GM12878 (cell line): ENCODE measurements at regions not wholly inside any gene's neighbourhood (a gene's known extent, or its start where the extent isn't known, plus 50 kb on each side); places are given as distances from the start of the nearest gene placed in this dataset.

Source experiments
- ATAC-seq: fragments of 200-7000 bp; cut with Tn5 transposase; 3 replicates; pipeline ENCODE4 v1.9.1; 2020; ENCODE audit warnings: mild to moderate bottlenecking, moderate library complexity
- BruUV-seq: library from RNA; stranded (reverse); fragments of 400-500 nt; replicated peaks from 2 replicates; lab custom pipeline; 2021; lab: Mats Ljungman, UMichigan
- CTCF ChIA-PET: fragments of 300-600 bp; sonication (Branson Sonifier 250); formaldehyde crosslinking; extraction: SDS; loops from one replicate; lab custom pipeline; 2021; ENCODE audit warnings: inconsistent platforms; lab: Yijun Ruan, JAX
- POLR2A ChIA-PET: fragments of 350-600 bp; formaldehyde crosslinking; extraction: SDS; loops from one replicate; lab custom pipeline; 2021; ENCODE audit warnings: inconsistent platforms; lab: Charles Lee
- RAD21 ChIA-PET: fragments of 300-600 bp; sonication (Branson Sonifier 250); formaldehyde crosslinking; loops from one replicate; lab custom pipeline; 2023; ENCODE audit warnings: antibody characterized with exemption; ENCODE audit not compliant: unreplicated experiment; lab: Charles Lee
- SMC1A ChIA-PET: fragments of 300-600 bp; sonication (Branson Sonifier 250); formaldehyde crosslinking; loops from one replicate; lab custom pipeline; 2023; ENCODE audit not compliant: unreplicated experiment, uncharacterized antibody; lab: Charles Lee
- DNase-seq: peaks from one replicate; pipeline ENCODE4 v3.0.0-alpha.2; 2011; ENCODE audit warnings: low read depth, low spot score
- FAIRE-seq: peaks from 3 replicates; lab custom pipeline; 2011; peaks lifted over from hg19 to GRCh38; lab: Jason Lieb, UNC
- H2AFZ ChIP-seq: 2 replicates; pipeline ENCODE4 v1.6.0; 2011; ENCODE audit warnings: low read depth, low read length, control low read depth; ENCODE audit not compliant: control insufficient read depth
- H3K27ac ChIP-seq: 2 replicates; pipeline ENCODE4 v1.5.1; 2011; ENCODE audit warnings: control low read depth; ENCODE audit not compliant: control insufficient read depth, insufficient read depth
- H3K27me3 ChIP-seq, 2 experiments: replicated peaks in 1 of 2; 2 replicates each; pipeline versions ENCODE4 v1.6.0 to v1.6.1; 2011; ENCODE audit warnings: low read length in 1 of 2; ENCODE audit not compliant: control insufficient read depth in 2 of 2, insufficient read depth in 2 of 2
- H3K36me3 ChIP-seq, 2 experiments: 2 replicates each; pipeline ENCODE4 v1.5.1; 2011; ENCODE audit warnings: low read length in 1 of 2; ENCODE audit not compliant: control insufficient read depth in 2 of 2, insufficient read depth in 2 of 2
- H3K4me1 ChIP-seq: 2 replicates; pipeline ENCODE4 v1.6.1; 2011; ENCODE audit warnings: mild to moderate bottlenecking, low read length, moderate library complexity, mixed read lengths; ENCODE audit not compliant: control insufficient read depth, insufficient read depth
- H3K4me2 ChIP-seq: 2 replicates; pipeline ENCODE4 v1.6.0; 2011; ENCODE audit warnings: control low read depth; ENCODE audit not compliant: control insufficient read depth, insufficient read depth
- H3K4me3 ChIP-seq: fragments of 200-600 bp; sonication (generic); 2 replicates; pipeline ENCODE4 v1.5.1; 2016
- H3K79me2 ChIP-seq: 2 replicates; pipeline ENCODE4 v1.6.0; 2011; ENCODE audit warnings: low read length; ENCODE audit not compliant: control insufficient read depth, insufficient read depth
- H3K9ac ChIP-seq: 2 replicates; pipeline ENCODE4 v1.8.0; 2011; ENCODE audit warnings: low read length, control low read depth, mixed read lengths; ENCODE audit not compliant: control insufficient read depth, insufficient read depth
- H3K9me3 ChIP-seq: replicated peaks from 3 replicates; pipeline ENCODE4 v1.5.1; 2011; ENCODE audit warnings: mild to moderate bottlenecking, low read length; ENCODE audit not compliant: control insufficient read depth, insufficient read depth
- H4K20me1 ChIP-seq: 2 replicates; pipeline ENCODE4 v1.6.0; 2011; ENCODE audit not compliant: control insufficient read depth, insufficient read depth
- CHD4 ChIP-seq: fragments of 200-600 bp; sonication (generic); IDR thresholded peaks from 2 replicates; pipeline ENCODE4 v1.6.1; 2016; ENCODE audit warnings: mild to moderate bottlenecking
- CTCF ChIP-seq, 3 experiments: IDR thresholded peaks in 2 of 3; conservative IDR thresholded peaks in 1 of 3; 2 replicates each; pipeline ENCODE4 v1.5.1; 2011; ENCODE audit warnings: low read depth in 3 of 3, low read length in 3 of 3, mild to moderate bottlenecking in 3 of 3, control low read depth in 2 of 3, moderate library complexity in 2 of 3, inconsistent platforms in 1 of 3, mixed read lengths in 1 of 3; ENCODE audit not compliant: control insufficient read depth in 2 of 3, insufficient read depth in 1 of 3; ENCODE audit errors: extremely low read depth in 1 of 3
- ELK1 ChIP-seq: IDR thresholded peaks from 2 replicates; pipeline ENCODE4 v1.6.1; 2012; ENCODE audit warnings: low read depth, low read length, improper control_type of control experiment
- GABPA ChIP-seq: IDR thresholded peaks from 2 replicates; pipeline ENCODE4 v1.6.1; 2014; ENCODE audit warnings: antibody characterized with exemption, low read depth, mild to moderate bottlenecking, inconsistent platforms
- MYB ChIP-seq: fragments of 150-350 bp; IDR thresholded peaks from 2 replicates; pipeline ENCODE4 v1.6.1; 2014; ENCODE audit warnings: mild to moderate bottlenecking, low read depth, low read length, borderline replicate concordance
- NBN ChIP-seq: fragments of 450-650 bp; IDR thresholded peaks from 2 replicates; pipeline ENCODE4 v1.6.1; 2016
- RAD21 ChIP-seq: IDR thresholded peaks from 2 replicates; pipeline ENCODE4 v1.6.1; 2011; ENCODE audit warnings: mild to moderate bottlenecking, low read depth, low read length, moderate library complexity; ENCODE audit not compliant: insufficient read depth
- RELA ChIP-seq: fragments of 450-650 bp; IDR thresholded peaks from 2 replicates; pipeline ENCODE4 v1.8.0; 2014; ENCODE audit warnings: borderline replicate concordance; ENCODE audit not compliant: partially characterized antibody
- ZNF217 ChIP-seq: fragments of 450-650 bp; IDR thresholded peaks from 2 replicates; pipeline ENCODE4 v1.6.1; 2017; ENCODE audit warnings: antibody characterized with exemption, mild to moderate bottlenecking
- WGBS: methylation state at CpG from one replicate; pipeline ENCODE4 v1.1.6; 2016; ENCODE audit warnings: low lambda C conversion rate; ENCODE audit not compliant: insufficient replicate concordance, insufficient coverage; ENCODE audit errors: missing lambda C conversion rate; 5-methylcytosine and 5-hydroxymethylcytosine counted together
- in situ Hi-C: fragments of 300-500 bp; cut with MboI; formaldehyde crosslinking; loops from 9 replicates; pipeline ENCODE4 v1.14.3; 2018; ENCODE audit warnings: mixed read lengths
- intact Hi-C: fragments of 100-400 bp; cut with micrococcal nuclease; formaldehyde crosslinking; loops from one replicate; pipeline ENCODE4 v1.14.2; 2022; ENCODE audit not compliant: unreplicated experiment
- TF ChIP-seq, protein P1 (sequence below): fragments of 450-650 bp; IDR thresholded peaks from 2 replicates; pipeline ENCODE4 v1.6.1; 2016; ENCODE audit warnings: mild to moderate bottlenecking

DNA sequence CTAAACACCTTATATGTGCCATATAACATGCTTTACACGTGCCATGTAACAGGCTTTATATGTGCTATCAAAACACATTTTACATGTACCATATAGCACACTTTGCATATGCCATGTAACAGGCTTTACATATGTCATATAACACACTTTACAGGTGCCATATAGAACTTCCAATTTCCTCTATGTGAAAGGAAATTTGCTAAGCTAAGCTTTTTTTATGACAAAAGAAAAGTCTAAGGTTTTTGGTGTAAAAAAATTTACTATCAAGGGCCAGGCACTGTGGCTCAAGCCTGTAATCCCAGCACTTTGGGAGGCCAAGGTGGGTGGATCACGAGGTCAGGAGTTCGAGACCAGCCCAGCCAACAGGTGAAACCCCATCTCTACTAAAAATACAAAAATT is 136.5 kb downstream of the AKAIN1 start:
- no peaks in the 10 kb centered on the region for H3K9me3 ChIP-seq
- ATAC-seq = no peak
- no peaks in the 10 kb centered on the region for H3K27me3 ChIP-seq
- ChIA-PET POLR2A (no interaction called here), SMC1A (interaction anchor here (0.8 to 2.6 kb wide), 3 partner anchors 240 to 1289 kb away, joined by 3 to 14 read pairs (median 3); no protein-coding TSS in a partner anchor), CTCF (interaction anchor here (0.6 to 2.3 kb wide), 4 partner anchors 222 to 1572 kb away, joined by 3 to 11 read pairs (median 4); no protein-coding TSS in a partner anchor), RAD21 (interaction anchor here (1.0 to 5.2 kb wide), 2 partner anchors 879 to 1288 kb away, joined by 3 to 38 read pairs; no protein-coding TSS in a partner anchor)
- DNase-seq = no peak
- no peaks in the 10 kb centered on the region; the same call in 1 of the 2 replicates for H3K4me1 ChIP-seq
- H4K20me1 ChIP-seq = no peaks in the 10 kb centered on the region
- no peak overlapping the region for H3K4me3 ChIP-seq
- TF ChIP-seq, protein P1, sequence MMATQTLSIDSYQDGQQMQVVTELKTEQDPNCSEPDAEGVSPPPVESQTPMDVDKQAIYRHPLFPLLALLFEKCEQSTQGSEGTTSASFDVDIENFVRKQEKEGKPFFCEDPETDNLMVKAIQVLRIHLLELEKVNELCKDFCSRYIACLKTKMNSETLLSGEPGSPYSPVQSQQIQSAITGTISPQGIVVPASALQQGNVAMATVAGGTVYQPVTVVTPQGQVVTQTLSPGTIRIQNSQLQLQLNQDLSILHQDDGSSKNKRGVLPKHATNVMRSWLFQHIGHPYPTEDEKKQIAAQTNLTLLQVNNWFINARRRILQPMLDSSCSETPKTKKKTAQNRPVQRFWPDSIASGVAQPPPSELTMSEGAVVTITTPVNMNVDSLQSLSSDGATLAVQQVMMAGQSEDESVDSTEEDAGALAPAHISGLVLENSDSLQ = no peak
- TF ChIP-seq ELK1 = no peak
- no peak for TF ChIP-seq CHD4
- TF ChIP-seq RAD21 = no peak
- no peak for TF ChIP-seq MYB
- no peak for TF ChIP-seq ZNF217
- TF ChIP-seq GABPA = no peak
- TF ChIP-seq CTCF (IDR thresholded peaks at IDR 0.05 in 2 of 3, conservative IDR thresholded peaks at IDR 0.05 in 1 of 3; ENCODE audit: control insufficient read depth in 2 of 3, extremely low read depth in 1 of 3, insufficient read depth in 1 of 3, low read depth in 3 of 3, low read length in 3 of 3) = no peak
- TF ChIP-seq NBN = no peak
- no peak for TF ChIP-seq RELA
- H3K27ac ChIP-seq = no peak overlapping the region
- no peak overlapping the region for H3K4me2 ChIP-seq
- no peak overlapping the region for H2AFZ ChIP-seq
- no TSS peak for BruUV-seq
- intact Hi-C loops = no loop called here
- WGBS = 14% methylated on average over 3 of the region's 3 CpGs
- H3K9ac ChIP-seq = no peak overlapping the region
- no peaks in the 10 kb centered on the region for H3K36me3 ChIP-seq
- in situ Hi-C loops = no loop called here
- no peaks in the 10 kb centered on the region for H3K79me2 ChIP-seq
- FAIRE-seq = no peak
